HG03139 (cell line): ENCODE measurements at regions not wholly inside any gene's neighbourhood (a gene's known extent, or its start where the extent isn't known, plus 50 kb on each side); places are given as distances from the start of the nearest gene placed in this dataset.

Experiments used
- ATAC-seq: cut with Tn5 transposase; IDR thresholded peaks from one replicate; pipeline ENCODE4 v1.9.1; 2021; ENCODE audit not compliant: unreplicated experiment

DNA sequence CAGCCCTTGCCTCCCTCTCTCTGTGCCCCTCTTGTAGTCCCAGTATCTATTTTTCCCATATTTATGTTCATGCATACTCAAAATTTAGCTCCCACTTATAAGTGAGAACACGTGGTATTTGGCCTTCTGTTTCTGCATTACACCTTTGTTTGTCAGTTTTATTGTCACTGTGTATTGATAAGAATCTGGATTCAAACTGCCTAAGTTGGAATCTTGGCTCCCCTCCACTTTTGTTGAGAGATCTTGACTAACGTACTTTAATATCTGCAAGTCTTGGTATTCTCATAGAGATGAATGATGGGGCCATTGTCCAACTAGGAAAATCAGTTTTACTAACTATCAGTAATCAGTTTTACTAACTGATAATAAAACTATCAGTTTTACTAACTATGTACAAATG, 87.8 kb upstream of the PRMT6 start:
- no peak for ATAC-seq

DNA sequence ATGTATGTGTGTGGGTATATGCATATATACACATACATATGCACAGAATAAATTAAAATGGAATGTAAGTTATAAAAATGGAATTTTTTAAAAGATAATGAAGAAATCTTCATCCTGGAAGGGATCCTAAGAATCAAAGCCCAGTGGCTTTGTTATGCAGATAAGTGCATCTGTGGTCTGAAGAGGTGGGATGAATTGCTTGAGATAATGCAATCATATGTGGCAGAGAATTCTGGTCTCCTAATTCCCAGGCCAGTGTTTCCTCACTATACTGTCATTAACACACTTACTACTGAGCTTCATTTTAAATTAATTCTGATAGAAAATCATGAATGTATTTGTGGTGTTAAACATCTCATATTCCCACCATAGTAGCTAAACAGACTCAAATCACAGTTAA, 86.7 kb upstream of the PRMT6 start:
- ATAC-seq, result no peak

DNA sequence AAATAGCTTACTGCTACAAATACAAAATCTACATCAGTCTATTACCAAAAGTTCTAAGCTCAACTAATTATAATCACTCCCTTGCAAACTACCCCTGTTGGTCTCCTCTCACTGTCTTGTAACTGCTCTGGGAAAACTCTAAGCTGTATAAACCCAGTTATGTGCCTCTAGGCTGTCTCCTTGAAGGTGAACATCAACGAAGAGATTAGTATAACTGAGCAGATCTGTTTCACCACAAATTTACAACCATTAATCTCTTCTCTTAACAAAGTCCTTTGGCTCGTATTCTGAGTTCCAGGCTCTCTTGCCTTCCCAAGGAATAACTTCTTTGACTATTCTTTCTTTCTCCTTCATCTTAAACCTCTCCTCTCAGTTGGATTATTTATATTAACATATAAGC, 84.4 kb upstream of the PRMT6 start:
- ATAC-seq, result no peak

DNA sequence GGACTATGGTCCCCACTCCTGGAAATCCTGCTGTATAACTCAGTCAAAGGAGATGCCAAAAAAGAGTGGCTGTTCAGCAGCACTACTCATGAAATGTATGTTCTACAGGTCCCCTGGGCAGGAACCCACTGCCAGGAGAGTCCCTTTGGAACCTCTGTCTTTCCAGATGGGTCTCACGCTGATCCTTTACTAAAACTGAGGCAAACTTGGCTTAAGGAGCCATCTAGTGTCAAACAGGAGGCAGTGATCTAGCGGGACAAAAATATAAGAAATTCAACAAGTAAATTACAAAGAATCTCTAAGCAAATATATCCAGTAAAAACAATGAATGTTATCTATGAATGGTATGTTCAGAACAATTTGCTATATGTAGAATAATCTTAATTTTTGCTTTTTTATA, 80.5 kb upstream of the PRMT6 start:
- ATAC-seq, result no peak

DNA sequence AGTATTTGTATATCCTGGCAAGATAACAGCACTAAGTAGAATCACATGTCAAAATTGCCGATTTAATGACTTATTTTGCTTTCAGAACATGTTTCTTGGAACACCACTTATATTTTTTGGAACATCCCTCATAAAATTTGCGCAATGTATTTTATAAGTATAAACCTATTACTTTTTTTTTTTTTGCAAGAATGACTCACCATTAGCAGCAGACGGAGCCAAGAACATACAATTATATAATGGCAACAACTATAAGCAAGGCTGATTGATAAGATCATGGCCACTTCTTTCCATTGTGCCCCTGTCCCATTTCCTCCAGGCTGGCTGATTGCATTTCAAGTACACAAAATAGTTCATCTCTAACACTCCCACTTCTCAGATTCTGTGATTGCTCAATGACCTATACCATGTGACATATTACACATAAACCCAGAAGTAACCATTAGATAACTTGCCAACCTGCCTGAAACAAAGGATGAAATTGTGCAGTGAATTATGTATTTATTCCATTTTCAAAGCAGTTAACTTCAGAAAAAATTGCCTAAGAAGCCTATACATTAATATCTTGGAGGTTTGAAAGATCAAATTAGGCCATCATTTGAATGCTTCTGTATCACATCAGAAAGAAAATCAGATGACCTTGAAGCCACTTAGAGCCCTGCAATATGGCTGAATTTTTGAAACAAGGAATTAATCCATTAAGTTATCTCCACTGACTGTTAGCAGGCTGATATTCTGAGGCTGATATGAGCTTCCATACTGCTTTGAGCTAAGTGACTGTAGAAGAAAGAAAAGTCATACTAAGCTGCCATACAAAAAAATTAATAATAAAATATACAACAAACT, 77.8 kb upstream of the PRMT6 start:
- ATAC-seq, result no peak

DNA sequence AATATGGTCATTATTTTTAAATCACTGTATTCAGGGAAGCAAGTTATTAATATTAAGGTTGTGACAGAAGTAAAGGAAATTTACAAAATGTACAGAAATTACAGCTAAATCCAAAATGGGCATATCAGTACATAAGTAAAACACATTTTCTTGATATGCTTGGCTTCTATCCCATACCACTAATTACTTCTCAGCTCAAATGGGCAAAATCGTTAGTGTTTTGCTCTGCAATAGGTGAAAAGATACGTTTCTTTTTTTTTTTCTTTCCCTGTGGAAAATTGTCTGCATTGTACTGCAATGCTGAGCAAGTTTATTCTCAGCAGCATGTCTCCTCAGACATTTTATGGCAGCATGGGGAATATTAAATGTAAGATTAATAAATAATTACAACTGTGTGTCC, 77.1 kb upstream of the PRMT6 start:
- no peak for ATAC-seq

DNA sequence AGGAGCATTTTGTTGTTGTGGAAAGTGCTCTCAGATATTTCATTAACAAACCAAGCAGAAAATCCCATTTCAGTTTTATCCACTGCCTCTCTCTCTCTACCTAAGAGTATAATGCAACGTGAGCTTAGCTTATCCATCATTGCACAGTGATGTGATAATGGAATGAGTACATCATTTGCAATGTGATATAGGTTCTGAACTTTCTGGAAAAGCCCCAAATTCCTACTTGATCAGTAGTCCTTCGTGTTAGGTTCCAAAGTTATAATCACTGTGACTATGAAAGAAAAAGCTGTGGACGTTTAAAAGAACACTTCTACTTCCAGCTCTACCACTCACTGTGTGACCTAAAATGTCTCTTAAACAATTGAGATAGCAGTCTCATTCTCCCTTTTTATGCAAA, 76.4 kb upstream of the PRMT6 start:
- no peak for ATAC-seq

DNA sequence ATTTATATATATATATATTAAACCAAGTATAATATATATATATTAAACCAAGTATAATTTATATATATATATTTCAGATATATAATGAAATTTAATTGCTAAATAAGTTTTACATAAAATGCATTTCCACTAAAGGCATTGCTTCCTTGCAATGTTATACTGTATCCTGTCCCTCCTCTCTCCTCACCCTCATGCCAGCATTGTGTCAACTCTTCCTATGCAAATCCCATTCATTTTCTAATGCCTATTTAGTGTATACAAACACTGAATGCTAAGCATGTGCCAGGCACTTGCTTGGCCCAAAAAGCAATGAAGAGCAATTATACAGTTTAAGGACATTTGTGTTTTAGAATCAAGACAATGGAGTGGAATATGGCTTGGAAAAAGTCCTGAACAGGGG, 71.7 kb upstream of the PRMT6 start:
- ATAC-seq, result no peak

DNA sequence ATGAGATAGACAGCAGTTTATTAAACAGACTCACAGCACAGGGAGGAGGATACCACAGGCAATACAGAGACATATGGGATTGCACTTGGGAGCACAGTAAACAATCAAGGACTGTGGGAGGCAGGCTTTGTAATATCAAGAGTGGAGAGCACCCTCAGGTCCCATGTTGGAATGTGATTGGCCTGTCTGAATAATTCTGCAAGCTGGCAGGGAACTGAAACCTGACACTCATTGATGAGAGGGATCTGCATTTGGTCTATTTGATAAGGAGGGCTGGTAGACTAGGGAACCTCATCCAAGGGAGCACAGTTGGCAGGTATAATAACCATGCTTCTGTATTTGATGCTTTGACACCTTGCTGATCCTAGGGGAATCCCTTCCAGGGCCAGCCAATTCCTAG, 69.9 kb upstream of the PRMT6 start:
- no peak for ATAC-seq

DNA sequence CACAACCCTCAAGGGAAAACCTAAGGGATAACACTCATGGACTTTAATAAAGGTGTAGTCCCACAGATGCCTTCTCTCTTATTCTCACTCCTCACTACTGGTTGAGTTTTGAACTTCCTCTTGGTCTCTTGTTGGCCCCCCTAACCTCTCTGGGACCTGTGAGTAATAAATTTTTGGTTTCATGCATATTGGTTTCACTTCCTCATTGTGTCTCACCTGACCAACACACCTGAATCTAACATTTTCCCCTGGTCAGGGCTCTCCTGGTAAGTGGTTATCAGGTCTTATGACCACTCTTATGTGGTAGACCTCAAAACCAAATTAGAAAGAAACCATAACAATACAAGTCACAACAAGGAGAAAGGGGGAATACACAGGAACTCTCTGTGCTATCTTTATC, 60.5 kb upstream of the PRMT6 start:
- ATAC-seq, result peak; percentile 96

DNA sequence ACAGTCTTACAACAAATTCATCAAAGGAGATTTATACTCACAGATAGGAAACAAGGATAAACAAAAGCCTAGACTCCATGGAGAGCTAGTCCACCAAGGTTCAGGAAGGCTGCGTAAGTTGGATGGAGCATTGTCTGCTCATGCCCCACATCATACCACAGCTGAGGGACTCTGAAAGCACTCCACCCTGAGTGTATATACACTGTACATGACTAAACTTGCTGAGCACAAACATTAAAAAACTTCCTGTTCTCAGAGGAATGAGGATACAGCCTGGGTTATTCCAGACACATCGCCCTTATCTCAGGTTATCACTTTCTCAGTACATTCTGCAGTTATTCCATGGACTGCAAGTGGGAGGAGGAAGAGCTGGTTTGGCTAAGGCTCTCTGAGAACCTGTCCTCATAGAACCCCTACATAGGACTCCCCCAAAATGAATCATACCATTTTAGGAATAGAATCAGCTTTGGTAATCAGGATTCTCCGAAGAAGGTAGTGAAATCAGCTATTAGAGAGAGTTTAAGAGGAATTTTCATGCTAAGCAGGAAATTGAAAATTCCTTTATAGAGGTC, 58.0 kb upstream of the PRMT6 start:
- ATAC-seq, result no peak

DNA sequence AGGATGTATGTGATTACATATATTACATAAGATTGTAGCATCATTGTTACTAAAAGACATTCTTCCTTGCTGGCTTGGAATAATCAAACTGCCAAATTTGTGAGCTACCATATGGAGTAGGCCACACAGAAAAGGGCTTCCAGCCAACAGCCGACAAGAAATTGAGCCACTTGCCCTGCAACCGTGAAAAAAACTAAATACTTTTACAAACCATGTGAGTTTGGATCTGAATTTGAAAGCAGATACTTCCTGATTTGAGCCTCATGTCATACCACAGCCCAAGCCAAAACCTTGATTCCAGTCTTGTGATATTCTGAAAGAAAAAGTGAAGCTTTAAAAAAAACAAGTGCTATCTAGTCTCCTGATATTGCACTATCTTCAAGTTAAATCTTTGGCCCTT, 55.6 kb upstream of the PRMT6 start:
- ATAC-seq, result no peak

DNA sequence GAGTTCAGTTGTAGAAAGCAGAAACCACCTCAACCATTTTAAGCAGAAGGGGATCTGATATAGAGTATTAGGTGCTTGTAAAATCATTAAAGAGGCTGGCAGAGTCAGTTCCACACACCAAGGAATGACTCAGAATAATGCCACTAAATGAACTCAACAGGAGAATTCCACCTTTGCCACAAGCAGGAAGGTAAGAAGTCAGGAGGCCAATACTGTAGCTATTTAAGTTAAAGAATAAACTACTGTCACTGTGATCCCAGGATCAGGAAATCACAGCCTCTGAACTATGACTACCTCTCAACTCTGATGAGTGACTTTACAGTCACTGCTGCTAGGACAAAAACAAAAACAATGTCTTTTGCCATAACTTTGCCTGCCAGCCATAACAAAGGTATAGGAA, 52.5 kb upstream of the PRMT6 start:
- no peak for ATAC-seq

DNA sequence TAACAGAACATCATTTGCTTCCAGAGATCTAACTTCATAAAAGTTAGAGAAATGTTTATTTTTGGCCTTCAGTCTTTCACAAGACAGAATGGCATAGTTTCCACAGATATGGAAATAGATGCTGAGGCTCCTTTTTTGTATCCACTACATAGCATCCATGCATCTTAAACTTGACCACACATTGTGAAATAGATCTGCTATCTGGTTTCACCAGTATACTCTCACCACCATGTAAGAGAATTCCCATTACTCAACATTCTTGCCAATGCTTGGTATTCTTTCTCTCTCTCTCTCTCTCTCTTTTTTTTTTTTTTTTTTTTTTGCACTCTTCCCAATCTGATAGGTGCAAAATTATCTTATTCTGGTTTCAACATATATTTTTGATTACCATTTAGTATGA, 52.1 kb upstream of the PRMT6 start:
- no peak for ATAC-seq
